Right lobe of liver (tissue), 4 donors: ENCODE measurements at regions not wholly inside any gene's neighbourhood (a gene's known extent, or its start where the extent isn't known, plus 50 kb on each side); places are given as distances from the start of the nearest gene placed in this dataset.

Experiments
- CTCF ChIP-seq, 4 donors: fragments of 200-600 bp in 3 of 4; fragments of 450-650 bp in 1 of 4; IDR thresholded peaks; one replicate each; pipeline versions ENCODE4 v1.5.1 to v1.8.0; 2016 to 2022; ENCODE audit warnings: antibody characterized with exemption in 4 of 4, mild to moderate bottlenecking in 2 of 4
- POLR2A ChIP-seq: fragments of 450-650 bp; IDR thresholded peaks from one replicate; pipeline ENCODE4 v1.6.1; 2017; ENCODE audit warnings: antibody characterized with exemption, mild to moderate bottlenecking
- donor health status: DM: no; HTN: no; CAD: no.
- donor health status: DM: no; HTN: no; CAD: no.
- donor health status: DM: no; HTN: yes; CAD: no.

GRCh38 chr11:96943970-96944369, 554.2 kb downstream of the JRKL start:
- TF ChIP-seq CTCF (IDR thresholded peaks at IDR 0.05) (no peak), POLR2A (no peak)
